Aorta (tissue), 5 donors: ENCODE measurements at regions not wholly inside any gene's neighbourhood (a gene's known extent, or its start where the extent isn't known, plus 50 kb on each side); places are given as distances from the start of the nearest gene placed in this dataset.
A peak's percentile ranks its signal among the peaks of the same experiment; 100 is the strongest.
"Not testable (repeated sequence)": the region's sequence is repeated elsewhere in the genome, so short reads cannot be mapped to it uniquely, and the experiment has no call there.

Source experiments
- ATAC-seq: fragments of 200-7000 bp; cut with Tn5 transposase; one replicate; pipeline ENCODE4 v1.9.1; 2022; ENCODE audit warnings: moderate library complexity; ENCODE audit not compliant: low FRiP score
- DNase-seq, 2 donors: peaks; one replicate each; pipeline ENCODE4 v3.0.0-alpha.2; 2020
- H3K27ac ChIP-seq, 2 donors: one replicate each; pipeline ENCODE4 v1.5.1; 2013; ENCODE audit warnings: low read length in 2 of 2, mild to moderate bottlenecking in 2 of 2, moderate library complexity in 2 of 2, control low read depth in 1 of 2, inconsistent platforms in 1 of 2, low read depth in 1 of 2
- H3K27me3 ChIP-seq, 2 donors: one replicate each; pipeline ENCODE4 v1.6.1; 2013; ENCODE audit warnings: control low read depth in 1 of 2, low read length in 1 of 2, mild to moderate bottlenecking in 1 of 2, moderate library complexity in 1 of 2; ENCODE audit not compliant: insufficient read depth in 2 of 2, control insufficient read depth in 1 of 2
- H3K36me3 ChIP-seq, 2 donors: one replicate each; pipeline ENCODE4 v1.6.1; 2013; ENCODE audit warnings: control low read depth in 1 of 2, low read length in 1 of 2, mild to moderate bottlenecking in 1 of 2; ENCODE audit not compliant: insufficient read depth in 2 of 2, control insufficient read depth in 1 of 2
- H3K4me1 ChIP-seq, 2 donors: one replicate each; pipeline ENCODE4 v1.6.1; 2013; ENCODE audit warnings: low read length in 2 of 2, control low read depth in 1 of 2, mild to moderate bottlenecking in 1 of 2, moderate library complexity in 1 of 2; ENCODE audit not compliant: insufficient read depth in 2 of 2, control insufficient read depth in 1 of 2
- H3K4me3 ChIP-seq, 2 donors: one replicate each; pipeline ENCODE4 v1.5.1; 2013; ENCODE audit warnings: low read length in 2 of 2, control low read depth in 1 of 2, mild to moderate bottlenecking in 1 of 2
- H3K9me3 ChIP-seq: one replicate; pipeline ENCODE4 v1.6.1; 2013; ENCODE audit warnings: mild to moderate bottlenecking, low read length; ENCODE audit not compliant: control insufficient read depth
- WGBS, 2 donors: extraction: QIAGEN DNeasy Blood & Tissue Kit; methylation state at CpG; one replicate each; pipeline ENCODE4 v1.1.7; 2013; 5-methylcytosine and 5-hydroxymethylcytosine counted together
- intact Hi-C, 2 donors: fragments of 100-400 bp; cut with DNase I; formaldehyde crosslinking; loops; one replicate each; pipeline versions ENCODE4 v1.14.2 to v1.15.0; 2022
- donor health status: healthy with polysubstance abuse.
- donor health status: Bipolar disorder and iron deficiency.
- donor health status: DM: no; HTN: no; CAD: no.
- donor health status: DM: no; HTN: no; CAD: no.
- donor health status: DM: yes; HTN: yes; CAD: no.

GRCh38 chr15:89026167-89026566 lies 62.1 kb upstream of the ABHD2 start:
- H3K4me3 ChIP-seq = no peak overlapping the region
- intact Hi-C loops = no loop called here
- no peaks in the 10 kb centered on the region for H3K27me3 ChIP-seq

GRCh38 chr15:89028036-89028435 lies 60.2 kb upstream of the ABHD2 start:
- peaks cover 4 to 6% of the 10 kb centered on the region in 2 donors for H3K4me1 ChIP-seq
- DNase-seq (no peak), ATAC-seq (no peak)
- H3K36me3 ChIP-seq = no peaks in the 10 kb centered on the region
- no peaks in the 10 kb centered on the region for H3K9me3 ChIP-seq
- WGBS, 2 donors = 95 to 96% methylated on average over 7 of the region's 7 CpGs
- intact Hi-C loops = no loop called here
- H3K4me3 ChIP-seq = no peak overlapping the region
- H3K27ac ChIP-seq = no peak overlapping the region
- H3K27me3 ChIP-seq = no peaks in the 10 kb centered on the region

More at GRCh38 chr15:89026167-89026566, 62.1 kb upstream of the ABHD2 start:
- Histone ChIP-seq H3K4me1 (peaks cover 7 to 8% of the 10 kb centered on the region in 2 donors), H3K27ac (peak overlapping the region; percentile 36 to 61), H3K9me3 (no peaks in the 10 kb centered on the region), H3K36me3 (no peaks in the 10 kb centered on the region)
- no peak for ATAC-seq
- peak in 1 of 2 donors; percentile 15 for DNase-seq

- no peaks in the 10 kb centered on the region for H3K4me1 ChIP-seq
- no peaks in the 10 kb centered on the region for H3K9me3 ChIP-seq
- no peak overlapping the region for H3K4me3 ChIP-seq
- intact Hi-C loops = no loop called here
- ATAC-seq (no peak), DNase-seq (no peak)
- no peak overlapping the region for H3K27ac ChIP-seq
- no peaks in the 10 kb centered on the region for H3K27me3 ChIP-seq
- WGBS, 2 donors = 96 to 99% methylated on average over 3 of the region's 3 CpGs
- H3K36me3 ChIP-seq = no peaks in the 10 kb centered on the region
These were observed 57.9 kb upstream of the ABHD2 start for GRCh38 chr15:89030311-89030710.

GRCh38 chr15:89031637-89032285 lies 56.5 kb upstream of the ABHD2 start:
- ATAC-seq, H3K36me3 ChIP-seq, H3K4me3 ChIP-seq, H3K4me1 ChIP-seq, H3K27me3 ChIP-seq, H3K27ac ChIP-seq, intact Hi-C loops, H3K9me3 ChIP-seq: not testable (repeated sequence)
- DNase-seq = peak in 1 of 2 donors; percentile 67
- WGBS, 2 donors = 96 to 97% methylated on average over 44 to 47 of the region's 47 CpGs

GRCh38 chr15:89034305-89034704 lies 54.0 kb upstream of the ABHD2 start:
- WGBS, 2 donors = 37 to 46% methylated on average over 4 of the region's 4 CpGs
- Histone ChIP-seq H3K9me3 (no peaks in the 10 kb centered on the region), H3K27ac (no peak overlapping the region), H3K27me3 (no peaks in the 10 kb centered on the region), H3K36me3 (no peaks in the 10 kb centered on the region), H3K4me1 (no peaks in the 10 kb centered on the region), H3K4me3 (no peak overlapping the region)
- DNase-seq (no peak), ATAC-seq (no peak)
- intact Hi-C loops = no loop called here

GRCh38 chr15:89035150-89035549 lies 53.1 kb upstream of the ABHD2 start:
- Histone ChIP-seq H3K4me3 (no peak overlapping the region), H3K9me3 (no peaks in the 10 kb centered on the region), H3K27ac (no peak overlapping the region), H3K36me3 (no peaks in the 10 kb centered on the region), H3K4me1 (no peaks in the 10 kb centered on the region), H3K27me3 (no peaks in the 10 kb centered on the region)
- WGBS, 2 donors = 56 to 58% methylated on average over 2 of the region's 2 CpGs
- intact Hi-C loops = no loop called here
- DNase-seq (no peak), ATAC-seq (no peak)

GRCh38 chr15:89035658-89036057 lies 52.6 kb upstream of the ABHD2 start:
- 37 to 41% methylated on average over 2 of the region's 2 CpGs for WGBS, 2 donors
- intact Hi-C loops = no loop called here
- no peaks in the 10 kb centered on the region for H3K36me3 ChIP-seq
- H3K27ac ChIP-seq = no peak overlapping the region
- H3K9me3 ChIP-seq = no peaks in the 10 kb centered on the region
- H3K4me3 ChIP-seq = no peak overlapping the region
- no peak for DNase-seq
- no peak for ATAC-seq
- H3K4me1 ChIP-seq = no peaks in the 10 kb centered on the region
- no peaks in the 10 kb centered on the region for H3K27me3 ChIP-seq

- DNase-seq (peak in 1 of 2 donors; percentile 36), ATAC-seq (no peak)
- Histone ChIP-seq H3K4me3 (no peak overlapping the region), H3K27ac (no peak overlapping the region), H3K36me3 (no peaks in the 10 kb centered on the region), H3K27me3 (no peaks in the 10 kb centered on the region), H3K4me1 (peaks cover 0 to 1% of the 10 kb centered on the region in 2 donors), H3K9me3 (no peaks in the 10 kb centered on the region)
- 90 to 91% methylated on average over 8 of the region's 8 CpGs for WGBS, 2 donors
- intact Hi-C loops = loop anchor here (1.0 to 2.0 kb wide), 2 partner anchors 15 to 47 kb away; no protein-coding TSS in a partner anchor
These were observed 50.1 kb upstream of the ABHD2 start for GRCh38 chr15:89038146-89038545.
